GM12892 (cell line): ENCODE measurements at regions not wholly inside any gene's neighbourhood (a gene's known extent, or its start where the extent isn't known, plus 50 kb on each side); places are given as distances from the start of the nearest gene placed in this dataset.

Experiments
- POLR2A ChIP-seq: IDR thresholded peaks from 2 replicates; pipeline ENCODE4 v1.6.1; 2011; ENCODE audit warnings: low read depth, low read length, control low read depth
- POLR2AphosphoS5 ChIP-seq: IDR thresholded peaks from 2 replicates; pipeline ENCODE4 v1.6.1; 2011; ENCODE audit warnings: low read depth, low read length, control low read depth

DNA sequence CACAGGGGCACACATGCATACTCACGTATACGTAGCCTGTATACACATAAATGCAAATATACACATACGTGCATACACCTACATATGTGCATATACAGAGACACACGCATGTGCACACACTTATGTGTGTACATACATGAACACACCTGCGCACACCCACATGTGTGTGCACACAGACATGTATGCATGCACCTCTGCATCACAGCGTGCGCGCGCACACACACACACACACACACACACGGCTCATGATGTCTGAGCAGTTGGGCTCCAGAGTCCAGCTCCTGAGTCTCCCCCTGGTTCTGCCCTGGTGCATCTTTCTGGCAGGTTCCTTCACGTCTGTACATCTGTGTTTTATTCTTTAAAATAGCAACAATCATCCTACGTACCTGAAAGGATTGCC, 600.5 kb downstream of the NPHP4 start:
- TF ChIP-seq POLR2A (no peak), POLR2AphosphoS5 (no peak)
